K562 (cell line): ENCODE measurements at regions not wholly inside any gene's neighbourhood (a gene's known extent, or its start where the extent isn't known, plus 50 kb on each side); places are given as distances from the start of the nearest gene placed in this dataset.

ENCODE experiments used
- RHOXF2B ChIP-seq: fragments of 250-450 bp; sonication (Bioruptor Pico); conservative IDR thresholded peaks from 2 replicates; pipeline ENCODE4 v1.5.1; 2021
- TF ChIP-seq, protein P1 (sequence below): sonication (generic); formaldehyde crosslinking; IDR thresholded peaks from 2 replicates; pipeline ENCODE4 v1.9.0; 2022; ENCODE audit warnings: mild to moderate bottlenecking, missing genetic modification reagents
- TF ChIP-seq, protein P2 (sequence below), 2 experiments: fragments of 450-650 bp in 1 of 2; sonication (generic) in 1 of 2; formaldehyde crosslinking in 1 of 2; IDR thresholded peaks in 1 of 2; conservative IDR thresholded peaks in 1 of 2; 2 replicates each; pipeline versions ENCODE4 v1.6.1 to v1.8.1; 2016 to 2023; ENCODE audit warnings: mild to moderate bottlenecking in 2 of 2, moderate library complexity in 2 of 2, inconsistent platforms in 1 of 2, missing genetic modification reagents in 1 of 2
- TF ChIP-seq, protein P3 (sequence below), 3 experiments: IDR thresholded peaks in 2 of 3; conservative IDR thresholded peaks in 1 of 3; 2 replicates each; pipeline ENCODE4 v1.5.1; 2011 to 2012; ENCODE audit warnings: low read length in 3 of 3, mild to moderate bottlenecking in 3 of 3, control low read depth in 2 of 3, improper control_type of control experiment in 1 of 3, inconsistent platforms in 1 of 3, low read depth in 1 of 3, mixed read lengths in 1 of 3, moderate library complexity in 1 of 3; ENCODE audit not compliant: insufficient read depth in 2 of 3
- TF ChIP-seq, protein P4 (sequence below): fragments of 250-450 bp; sonication (Bioruptor Pico); IDR thresholded peaks from 2 replicates; pipeline ENCODE4 v1.8.0; 2022; ENCODE audit warnings: moderate library complexity, mild to moderate bottlenecking, inconsistent platforms

DNA sequence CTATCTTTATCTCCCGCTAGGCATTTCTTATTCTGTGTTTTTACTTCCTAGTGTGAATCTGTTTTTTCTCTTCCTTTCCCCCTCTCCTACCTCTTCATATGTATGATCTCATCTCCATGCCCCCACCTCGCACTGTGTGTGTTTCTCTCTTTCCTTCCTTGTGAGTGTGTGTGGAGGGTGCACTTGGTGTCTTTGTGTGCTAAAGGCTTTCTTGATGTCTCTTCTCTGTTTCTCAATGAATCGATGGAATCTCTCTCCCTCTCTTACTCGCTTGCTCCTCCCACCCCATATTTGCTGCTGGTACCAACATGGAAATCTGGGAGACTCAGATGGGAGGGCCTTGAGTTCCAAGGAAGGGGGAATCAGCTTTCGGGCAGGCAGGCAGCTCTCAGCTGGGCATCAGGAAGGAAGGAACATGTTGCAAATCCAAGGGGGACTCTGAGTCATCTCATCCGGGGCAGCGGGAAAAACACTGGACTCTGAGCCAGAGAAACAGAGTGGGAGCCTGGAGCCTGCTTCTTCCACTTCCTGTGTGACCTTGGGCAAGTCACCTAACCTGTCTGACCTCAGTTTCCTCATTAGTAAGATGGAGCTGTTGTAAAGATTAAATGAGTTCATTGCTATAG lies 147.5 kb downstream of the PTPRU start:
- TF ChIP-seq, protein P1, sequence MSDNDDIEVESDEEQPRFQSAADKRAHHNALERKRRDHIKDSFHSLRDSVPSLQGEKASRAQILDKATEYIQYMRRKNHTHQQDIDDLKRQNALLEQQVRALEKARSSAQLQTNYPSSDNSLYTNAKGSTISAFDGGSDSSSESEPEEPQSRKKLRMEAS (CRISPR knock-in tag): no peak
- TF ChIP-seq, protein P2, sequence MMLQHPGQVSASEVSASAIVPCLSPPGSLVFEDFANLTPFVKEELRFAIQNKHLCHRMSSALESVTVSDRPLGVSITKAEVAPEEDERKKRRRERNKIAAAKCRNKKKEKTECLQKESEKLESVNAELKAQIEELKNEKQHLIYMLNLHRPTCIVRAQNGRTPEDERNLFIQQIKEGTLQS (IDR thresholded peaks at IDR 0.05): no peak
- TF ChIP-seq, protein P2 (CRISPR knock-in tag; conservative IDR thresholded peaks at IDR 0.05): no peak
- TF ChIP-seq, protein P3, sequence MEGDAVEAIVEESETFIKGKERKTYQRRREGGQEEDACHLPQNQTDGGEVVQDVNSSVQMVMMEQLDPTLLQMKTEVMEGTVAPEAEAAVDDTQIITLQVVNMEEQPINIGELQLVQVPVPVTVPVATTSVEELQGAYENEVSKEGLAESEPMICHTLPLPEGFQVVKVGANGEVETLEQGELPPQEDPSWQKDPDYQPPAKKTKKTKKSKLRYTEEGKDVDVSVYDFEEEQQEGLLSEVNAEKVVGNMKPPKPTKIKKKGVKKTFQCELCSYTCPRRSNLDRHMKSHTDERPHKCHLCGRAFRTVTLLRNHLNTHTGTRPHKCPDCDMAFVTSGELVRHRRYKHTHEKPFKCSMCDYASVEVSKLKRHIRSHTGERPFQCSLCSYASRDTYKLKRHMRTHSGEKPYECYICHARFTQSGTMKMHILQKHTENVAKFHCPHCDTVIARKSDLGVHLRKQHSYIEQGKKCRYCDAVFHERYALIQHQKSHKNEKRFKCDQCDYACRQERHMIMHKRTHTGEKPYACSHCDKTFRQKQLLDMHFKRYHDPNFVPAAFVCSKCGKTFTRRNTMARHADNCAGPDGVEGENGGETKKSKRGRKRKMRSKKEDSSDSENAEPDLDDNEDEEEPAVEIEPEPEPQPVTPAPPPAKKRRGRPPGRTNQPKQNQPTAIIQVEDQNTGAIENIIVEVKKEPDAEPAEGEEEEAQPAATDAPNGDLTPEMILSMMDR (IDR thresholded peaks at IDR 0.05 in 2 of 3, conservative IDR thresholded peaks at IDR 0.05 in 1 of 3; ENCODE audit: insufficient read depth in 2 of 3, low read depth in 1 of 3, low read length in 3 of 3): no peak
- no peak for TF ChIP-seq RHOXF2B (CRISPR knock-in tag)
- TF ChIP-seq, protein P4, sequence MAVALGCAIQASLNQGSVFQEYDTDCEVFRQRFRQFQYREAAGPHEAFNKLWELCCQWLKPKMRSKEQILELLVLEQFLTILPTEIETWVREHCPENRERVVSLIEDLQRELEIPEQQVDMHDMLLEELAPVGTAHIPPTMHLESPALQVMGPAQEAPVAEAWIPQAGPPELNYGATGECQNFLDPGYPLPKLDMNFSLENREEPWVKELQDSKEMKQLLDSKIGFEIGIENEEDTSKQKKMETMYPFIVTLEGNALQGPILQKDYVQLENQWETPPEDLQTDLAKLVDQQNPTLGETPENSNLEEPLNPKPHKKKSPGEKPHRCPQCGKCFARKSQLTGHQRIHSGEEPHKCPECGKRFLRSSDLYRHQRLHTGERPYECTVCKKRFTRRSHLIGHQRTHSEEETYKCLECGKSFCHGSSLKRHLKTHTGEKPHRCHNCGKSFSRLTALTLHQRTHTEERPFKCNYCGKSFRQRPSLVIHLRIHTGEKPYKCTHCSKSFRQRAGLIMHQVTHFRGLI (CRISPR knock-in tag): no peak
